Medulla oblongata (tissue), 1 donor: ENCODE measurements at regions not wholly inside any gene's neighbourhood (a gene's known extent, or its start where the extent isn't known, plus 50 kb on each side); places are given as distances from the start of the nearest gene placed in this dataset.

Experiments used
- DNase-seq: peaks from one replicate; pipeline ENCODE4 v3.0.0-alpha.2; 2015; ENCODE audit errors: extremely low spot score

DNA sequence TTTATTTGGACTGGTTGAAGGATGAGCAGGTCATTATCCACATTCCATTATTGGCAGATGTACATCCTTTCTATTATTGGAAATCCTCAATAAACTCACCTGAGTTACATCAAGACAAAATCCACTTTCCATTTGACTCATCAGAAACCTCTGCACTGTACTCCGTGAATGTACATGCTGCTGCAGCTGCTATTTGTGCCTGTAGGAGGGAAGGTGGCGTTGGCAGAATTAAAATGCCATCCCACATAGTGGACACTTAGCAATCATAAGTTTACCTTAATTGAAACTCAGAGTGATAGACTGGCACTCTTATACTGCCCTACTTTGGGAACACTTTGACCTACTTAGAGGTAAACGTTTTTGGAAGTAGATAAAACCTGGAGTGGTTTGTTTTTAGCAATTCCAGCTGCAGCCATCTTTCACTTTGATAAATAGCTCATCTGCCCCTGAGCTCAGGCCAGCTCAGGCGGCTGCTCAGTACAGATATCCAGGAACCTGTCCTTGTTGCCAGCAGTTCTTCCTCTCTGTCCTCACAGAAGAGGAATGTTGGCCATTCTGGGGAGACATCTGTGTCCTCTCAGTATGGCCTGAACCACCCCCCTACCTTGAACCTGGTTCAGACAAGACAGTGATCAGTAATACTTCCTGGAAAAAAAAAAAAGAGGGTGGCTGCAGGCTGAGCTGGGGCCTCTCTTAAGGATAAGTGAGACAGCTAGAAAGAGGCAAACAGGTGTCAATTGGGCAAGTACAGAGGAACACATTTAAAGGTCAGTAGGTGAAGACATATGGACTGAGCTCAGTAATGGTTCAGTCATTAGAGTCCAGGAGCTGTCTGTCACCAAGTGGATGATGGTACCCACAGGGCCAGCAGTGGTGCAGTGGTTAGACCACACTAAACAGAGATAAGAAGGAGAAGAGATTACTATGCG lies 153.4 kb upstream of the UMPS start:
- DNase-seq: no peak

- no peak for DNase-seq
These were observed 152.6 kb upstream of the UMPS start for GRCh38 chr3:124577494-124578167.

DNA sequence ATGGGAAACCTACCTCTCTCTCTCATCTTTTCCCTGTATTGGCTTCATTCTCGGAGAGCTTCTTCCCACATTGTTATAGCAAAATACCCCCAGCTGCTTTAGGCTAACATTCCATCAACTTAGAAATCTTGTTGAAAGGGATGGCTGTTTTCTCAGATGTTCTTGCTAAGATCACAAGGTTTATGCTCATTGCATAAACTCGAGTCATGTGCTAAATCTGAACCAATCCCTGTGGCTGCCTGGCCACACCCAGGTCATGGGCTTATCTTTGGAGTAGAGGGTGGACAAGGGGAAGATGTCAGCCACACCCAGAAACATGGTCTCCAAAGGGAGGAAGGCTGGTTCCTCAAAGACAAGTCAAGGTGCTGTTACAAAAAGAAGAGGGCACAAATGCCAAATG lies 150.6 kb upstream of the UMPS start:
- no peak for DNase-seq

GRCh38 chr3:124582196-124582595 lies 148.1 kb upstream of the UMPS start:
- DNase-seq: no peak

- peak; percentile 61 for DNase-seq
These were observed 147.4 kb upstream of the UMPS start for GRCh38 chr3:124582621-124583395.

DNA sequence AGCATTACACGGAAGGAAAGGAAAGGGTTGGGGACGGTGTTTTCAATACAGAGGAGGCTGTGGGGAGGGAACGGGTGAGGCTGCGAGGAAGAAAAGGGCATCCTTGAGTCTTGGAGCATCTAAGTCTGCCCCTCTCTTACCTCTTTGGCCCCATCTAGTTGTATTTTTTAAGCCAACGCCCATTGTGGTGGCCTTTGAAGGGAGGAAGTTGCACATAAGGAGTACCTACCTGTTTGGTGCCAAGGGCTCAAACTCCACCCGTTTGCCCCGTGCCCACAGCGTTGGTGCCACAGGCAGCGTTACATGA lies 146.1 kb upstream of the UMPS start:
- DNase-seq: no peak

DNA sequence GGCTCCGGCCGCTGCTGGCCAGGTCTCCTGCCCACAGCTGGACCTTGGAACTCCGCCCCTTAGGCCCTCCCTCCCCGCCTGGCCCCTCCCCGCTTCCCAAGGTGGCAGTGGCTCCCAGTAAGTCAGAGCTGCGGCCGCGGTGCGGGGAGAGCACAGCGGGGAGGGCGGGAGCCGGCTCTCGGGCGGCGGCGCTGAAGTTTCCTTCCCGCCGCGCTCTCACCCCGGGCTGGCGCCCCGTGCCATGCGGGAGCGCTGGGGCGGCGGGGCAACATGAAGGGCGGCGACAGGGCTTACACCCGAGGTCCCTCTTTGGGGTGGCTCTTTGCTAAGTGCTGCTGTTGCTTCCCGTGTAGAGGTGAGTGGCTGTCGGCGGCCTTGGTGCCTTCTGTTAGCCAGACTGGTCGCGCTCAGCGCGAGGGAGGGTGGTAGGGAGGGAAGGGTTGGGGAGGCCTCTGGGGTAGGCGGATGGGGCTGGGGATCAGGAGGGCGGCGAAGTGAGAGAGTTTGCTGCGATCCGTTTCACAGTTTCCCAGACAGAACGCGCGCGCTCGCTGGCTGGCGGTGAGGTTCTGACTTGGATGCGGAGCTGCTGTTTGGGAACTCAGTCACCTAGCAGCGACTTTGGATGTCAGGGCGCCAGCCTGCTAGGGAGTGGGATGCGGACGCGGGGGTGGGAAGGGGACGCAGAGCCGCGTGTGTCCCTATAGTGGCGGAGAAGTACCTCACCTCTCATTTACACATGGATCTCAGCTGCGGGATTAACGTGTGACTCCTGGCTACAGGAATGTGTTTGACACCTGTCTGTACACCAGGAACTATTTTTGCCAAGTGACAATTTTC lies 145.5 kb upstream of the UMPS start:
- DNase-seq: peak; percentile 45

GRCh38 chr3:124586126-124587052 lies 143.9 kb upstream of the UMPS start:
- DNase-seq: no peak

- DNase-seq: no peak
These were observed 143.2 kb upstream of the UMPS start for GRCh38 chr3:124587053-124587408.

GRCh38 chr3:124588036-124588435 lies 142.2 kb upstream of the UMPS start:
- DNase-seq: no peak

DNA sequence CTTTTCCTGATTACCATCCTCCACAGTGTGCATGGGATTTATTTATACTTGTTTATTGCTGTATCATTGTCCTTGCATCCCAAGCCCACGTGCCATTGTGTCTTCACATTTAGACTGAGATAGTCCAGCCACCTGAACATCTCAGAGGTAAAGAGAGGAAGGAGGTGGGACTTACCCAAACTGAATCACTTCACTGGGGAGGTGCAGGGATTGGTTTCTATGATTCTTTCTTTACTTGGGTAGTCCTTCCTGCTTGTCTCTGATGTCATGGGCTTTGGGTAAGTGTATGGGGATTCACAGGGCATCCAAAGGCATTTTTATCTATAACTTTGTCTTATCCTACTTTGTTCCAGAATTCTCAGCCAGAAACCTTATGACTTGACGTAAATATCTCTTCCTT lies 141.5 kb upstream of the UMPS start:
- no peak for DNase-seq

- no peak for DNase-seq
These were observed 138.6 kb upstream of the UMPS start for GRCh38 chr3:124591699-124592098.

DNA sequence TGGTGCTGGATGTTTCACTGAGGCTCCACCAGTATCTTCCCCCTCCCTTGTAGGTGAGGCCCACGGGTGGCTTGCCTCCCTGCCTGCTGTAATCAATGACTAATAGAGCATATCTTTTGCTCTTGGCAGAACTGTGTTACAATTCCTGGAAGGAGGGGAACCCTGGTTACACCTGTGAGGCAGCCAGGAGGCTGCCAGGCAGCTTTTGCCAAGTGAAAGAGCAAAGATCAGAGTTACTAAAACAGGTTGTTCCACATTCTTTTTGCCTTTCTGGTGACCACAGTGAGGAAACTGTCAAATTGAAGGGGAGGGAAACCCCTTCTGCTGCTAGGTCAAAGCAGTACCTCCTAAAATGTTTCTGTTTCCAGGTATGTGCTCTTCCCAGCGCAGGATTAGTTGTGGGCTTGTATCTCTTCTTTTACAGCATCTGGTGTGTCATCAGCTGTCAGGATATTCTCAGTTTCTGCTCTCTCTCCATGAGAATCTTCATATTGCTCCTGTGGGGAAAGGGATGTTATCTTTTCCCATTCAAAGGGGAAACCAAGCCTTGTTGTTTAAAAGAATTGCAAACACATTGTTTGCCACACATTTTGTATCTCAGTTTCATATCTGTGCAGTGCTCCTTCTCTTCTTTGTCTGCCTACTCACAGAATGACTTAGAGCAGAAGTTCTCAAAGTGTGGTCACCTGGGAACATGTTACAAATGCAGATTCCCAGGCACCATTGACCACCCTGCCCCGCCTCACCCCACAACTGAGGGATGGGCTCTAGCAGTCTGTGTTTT lies 137.4 kb upstream of the UMPS start:
- DNase-seq: no peak

GRCh38 chr3:124593442-124593829 lies 136.8 kb upstream of the UMPS start:
- DNase-seq: no peak

GRCh38 chr3:124594581-124594980 lies 135.7 kb upstream of the UMPS start:
- no peak for DNase-seq

DNA sequence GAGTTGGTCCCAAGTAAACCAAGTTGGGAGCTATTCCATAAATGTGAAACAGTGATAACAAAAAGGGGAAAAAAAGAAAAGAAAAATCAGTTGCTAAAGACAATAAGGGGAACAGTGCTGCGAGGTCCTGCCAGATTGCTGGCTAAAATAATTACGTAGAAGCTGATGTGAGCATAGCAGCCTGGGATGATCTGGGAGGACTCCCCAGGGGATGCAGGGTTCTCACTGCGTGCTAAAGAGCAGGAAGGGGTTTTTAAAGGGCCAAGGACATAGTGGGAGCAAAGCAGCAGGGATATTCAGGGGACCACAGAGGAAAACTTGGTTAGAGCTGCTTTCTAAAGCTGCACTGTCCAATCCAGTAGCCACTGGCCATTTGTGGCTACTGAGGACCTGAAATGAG lies 133.0 kb upstream of the UMPS start:
- DNase-seq: no peak

DNA sequence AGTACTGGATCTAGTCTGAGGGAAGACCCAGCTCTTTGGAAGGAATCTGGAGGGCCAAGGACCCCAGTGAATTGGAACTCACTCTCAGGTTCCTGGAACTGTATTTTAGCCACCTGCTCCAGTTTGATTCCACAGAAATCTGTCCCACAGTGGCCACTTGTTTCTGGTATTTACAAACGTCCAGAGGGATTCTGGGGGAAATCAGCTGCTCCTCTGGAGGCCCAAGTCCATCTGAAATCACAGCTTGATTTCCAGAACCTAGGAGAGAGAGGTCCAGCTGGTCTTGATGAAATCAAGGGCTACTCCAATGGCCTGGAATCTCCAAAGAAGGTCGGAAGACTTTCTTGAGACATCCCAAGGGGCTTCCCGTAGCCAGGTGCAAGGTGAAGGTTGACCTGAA lies 132.3 kb upstream of the UMPS start:
- no peak for DNase-seq

- no peak for DNase-seq
These were observed 131.0 kb upstream of the UMPS start for GRCh38 chr3:124599147-124599765.
